AG09309 (cell line): ENCODE measurements at regions not wholly inside any gene's neighbourhood (a gene's known extent, or its start where the extent isn't known, plus 50 kb on each side); places are given as distances from the start of the nearest gene placed in this dataset.

Experiments used
- DNase-seq: peaks from one replicate; pipeline ENCODE4 v3.0.0-alpha.2; 2010; ENCODE audit warnings: low read depth
- H3K4me3 ChIP-seq: 2 replicates; pipeline ENCODE4 v1.5.1; 2011; ENCODE audit warnings: mild to moderate bottlenecking, low read depth, low read length, moderate library complexity; ENCODE audit not compliant: control insufficient read depth
- TF ChIP-seq, protein P1 (sequence below): IDR thresholded peaks from 2 replicates; pipeline ENCODE4 v1.5.1; 2011; ENCODE audit warnings: mild to moderate bottlenecking, low read depth, low read length, inconsistent platforms; ENCODE audit not compliant: insufficient read depth, control insufficient read depth; ENCODE audit errors: missing control alignments

DNA sequence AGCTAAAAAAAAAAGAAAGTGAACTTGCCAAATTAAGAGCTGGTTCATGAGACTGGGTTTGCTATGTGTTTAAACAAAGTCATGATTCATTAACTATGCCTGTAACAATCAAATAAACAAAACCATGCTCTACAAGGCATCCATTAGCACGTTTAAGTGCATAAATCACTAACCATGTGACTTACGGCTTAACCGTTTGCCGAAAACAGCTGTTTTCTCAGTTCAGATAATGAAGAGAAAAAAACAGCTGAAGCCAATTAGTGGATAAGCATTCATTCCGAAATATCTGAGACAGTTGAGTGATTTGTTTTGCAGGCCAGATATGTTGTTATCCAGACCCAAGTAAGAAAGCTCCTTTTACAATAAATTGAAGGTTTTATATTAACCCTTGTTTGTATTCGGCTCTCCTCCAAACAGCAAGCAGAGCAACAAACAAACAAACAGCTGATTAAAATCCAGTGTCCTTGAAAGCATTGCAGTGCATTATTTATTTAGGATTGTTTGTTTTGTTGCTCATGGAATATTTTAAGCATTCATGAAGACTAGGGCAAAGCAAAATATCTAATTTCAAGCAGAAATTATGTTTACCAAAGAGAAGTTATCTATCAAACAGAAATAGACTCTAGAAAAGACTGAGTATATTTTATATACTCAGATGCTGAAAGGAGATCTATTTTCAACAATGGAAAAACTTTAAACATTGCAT is 343.5 kb downstream of the RFPL4B start:
- H3K4me3 ChIP-seq = no peak overlapping the region
- TF ChIP-seq, protein P1, sequence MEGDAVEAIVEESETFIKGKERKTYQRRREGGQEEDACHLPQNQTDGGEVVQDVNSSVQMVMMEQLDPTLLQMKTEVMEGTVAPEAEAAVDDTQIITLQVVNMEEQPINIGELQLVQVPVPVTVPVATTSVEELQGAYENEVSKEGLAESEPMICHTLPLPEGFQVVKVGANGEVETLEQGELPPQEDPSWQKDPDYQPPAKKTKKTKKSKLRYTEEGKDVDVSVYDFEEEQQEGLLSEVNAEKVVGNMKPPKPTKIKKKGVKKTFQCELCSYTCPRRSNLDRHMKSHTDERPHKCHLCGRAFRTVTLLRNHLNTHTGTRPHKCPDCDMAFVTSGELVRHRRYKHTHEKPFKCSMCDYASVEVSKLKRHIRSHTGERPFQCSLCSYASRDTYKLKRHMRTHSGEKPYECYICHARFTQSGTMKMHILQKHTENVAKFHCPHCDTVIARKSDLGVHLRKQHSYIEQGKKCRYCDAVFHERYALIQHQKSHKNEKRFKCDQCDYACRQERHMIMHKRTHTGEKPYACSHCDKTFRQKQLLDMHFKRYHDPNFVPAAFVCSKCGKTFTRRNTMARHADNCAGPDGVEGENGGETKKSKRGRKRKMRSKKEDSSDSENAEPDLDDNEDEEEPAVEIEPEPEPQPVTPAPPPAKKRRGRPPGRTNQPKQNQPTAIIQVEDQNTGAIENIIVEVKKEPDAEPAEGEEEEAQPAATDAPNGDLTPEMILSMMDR = no peak
- peak; percentile 58 for DNase-seq

DNA sequence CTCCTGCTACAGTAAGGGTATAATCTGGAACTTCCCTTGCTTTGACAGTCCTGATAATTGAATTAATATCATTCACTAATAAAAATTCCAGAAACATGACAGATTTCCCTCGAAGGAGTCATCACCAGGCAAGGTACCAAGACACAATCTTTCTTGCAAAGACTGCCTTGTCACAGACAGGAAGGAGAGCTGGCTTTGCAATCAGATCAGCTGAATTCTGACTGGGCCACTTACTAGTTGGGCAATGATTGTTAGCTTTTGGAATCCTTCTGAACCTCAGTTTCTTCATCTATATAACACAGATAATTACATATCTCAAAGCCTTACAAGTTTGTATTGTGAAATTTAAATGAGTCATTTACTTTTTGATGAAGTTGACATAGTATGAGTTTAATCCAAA is 344.2 kb downstream of the RFPL4B start:
- DNase-seq = peak; percentile 92
- H3K4me3 ChIP-seq = no peak overlapping the region
- TF ChIP-seq, protein P1 = no peak

DNA sequence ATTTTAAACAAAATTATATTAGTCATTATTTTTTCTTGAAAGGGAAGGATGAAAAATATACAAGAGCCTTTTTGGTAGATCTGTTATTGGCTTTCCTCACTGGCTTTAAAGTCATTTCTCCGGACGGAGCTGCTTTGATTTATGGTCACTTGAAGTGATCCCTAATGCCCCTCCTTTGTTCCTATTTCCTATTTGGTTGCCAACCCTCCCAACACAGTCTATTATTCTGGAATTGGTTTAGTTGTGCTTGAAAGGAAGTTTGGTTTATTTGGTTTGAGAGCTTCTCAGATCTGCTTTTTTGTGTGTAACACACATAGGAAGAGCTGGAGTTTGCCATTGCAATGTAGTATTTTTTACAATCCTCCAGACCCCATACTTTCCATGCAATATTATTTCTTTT is 347.9 kb downstream of the RFPL4B start:
- H3K4me3 ChIP-seq = no peak overlapping the region
- no peak for DNase-seq
- TF ChIP-seq, protein P1 = no peak

DNA sequence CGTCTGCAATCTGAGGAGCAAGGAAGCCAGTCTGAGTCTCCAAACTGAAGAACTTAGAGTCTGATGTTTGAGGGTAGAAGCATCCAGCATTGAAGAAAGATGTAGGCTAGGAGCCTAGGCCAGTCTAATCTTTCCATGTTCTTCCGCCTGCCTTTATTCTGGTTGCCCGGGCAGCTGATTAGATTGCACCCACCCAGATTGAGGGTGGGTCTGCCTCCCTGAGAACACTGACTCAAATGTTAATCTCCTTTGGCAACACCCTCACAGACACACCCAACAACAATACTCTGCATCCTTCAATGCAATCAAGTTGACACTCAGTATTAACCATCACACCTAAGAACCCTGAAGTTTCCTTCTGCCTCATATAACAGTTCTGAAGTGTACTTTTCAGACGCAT is 350.1 kb downstream of the RFPL4B start:
- TF ChIP-seq, protein P1 = no peak
- DNase-seq = no peak

DNA sequence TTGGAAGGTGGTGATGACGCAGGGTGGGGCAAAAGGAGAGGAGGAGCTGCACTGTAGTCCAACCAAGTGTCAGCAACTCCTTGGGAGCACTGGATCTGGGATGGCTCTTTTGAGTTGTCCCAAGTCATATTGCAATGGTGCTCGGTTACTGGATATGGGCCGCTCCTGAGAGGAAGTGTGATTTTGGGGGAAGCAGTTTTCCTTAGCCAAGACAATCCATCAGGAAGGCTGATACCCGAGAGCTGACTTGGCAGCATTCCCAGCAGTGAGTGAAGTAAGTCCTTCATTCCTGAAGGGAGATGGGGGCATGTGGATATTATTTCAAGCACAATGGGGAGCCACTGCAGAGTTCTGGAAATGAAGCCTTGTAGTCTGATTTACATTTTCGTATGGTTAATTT is 354.1 kb downstream of the RFPL4B start:
- TF ChIP-seq, protein P1 = no peak
- no peak for DNase-seq
- H3K4me3 ChIP-seq = no peak overlapping the region

More for the DNA sequence above, 350.1 kb downstream of the RFPL4B start:
- no peak overlapping the region for H3K4me3 ChIP-seq

DNA sequence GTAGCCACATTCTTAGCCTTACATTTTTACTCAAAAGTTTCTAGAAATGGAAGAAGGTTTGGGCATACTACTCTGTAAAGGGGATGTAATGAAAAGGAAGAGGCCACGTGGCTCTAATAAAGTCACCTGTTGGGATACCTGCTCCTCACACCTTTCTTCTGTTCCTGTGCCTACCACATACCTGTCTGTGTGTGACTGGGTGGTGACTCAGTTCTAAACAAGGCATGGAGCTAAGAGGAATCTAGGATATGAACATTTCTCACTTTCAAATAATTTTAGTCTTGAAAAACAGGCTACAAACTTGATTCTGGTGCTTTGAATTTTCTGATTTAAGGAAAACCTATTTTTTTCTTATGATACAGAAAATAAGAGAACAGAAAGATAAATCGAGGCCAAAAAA is 363.6 kb downstream of the RFPL4B start:
- TF ChIP-seq, protein P1 = no peak
- no peak for DNase-seq
- H3K4me3 ChIP-seq = no peak overlapping the region

DNA sequence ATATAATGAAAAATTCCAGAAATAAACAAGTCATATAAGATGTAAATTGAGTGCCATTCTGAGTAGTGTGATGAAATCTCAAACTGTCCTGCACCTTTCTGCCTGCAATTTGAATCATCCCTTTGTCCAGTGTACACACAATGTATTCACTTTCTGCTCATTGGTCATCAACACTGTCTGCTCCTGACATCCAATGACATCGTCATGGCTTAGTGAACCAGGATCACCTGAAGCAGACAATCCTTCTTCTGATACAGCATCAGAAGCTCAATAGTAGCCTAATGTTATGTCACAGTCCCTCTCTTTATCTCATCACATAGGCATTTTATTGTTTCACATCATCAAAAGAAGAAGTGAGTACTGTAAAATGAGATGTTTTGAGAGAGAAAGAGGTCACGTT is 366.3 kb downstream of the RFPL4B start:
- no peak overlapping the region for H3K4me3 ChIP-seq
- DNase-seq = no peak
- TF ChIP-seq, protein P1 = no peak
